Fibroblast of lung (primary cell): ENCODE measurements at regions not wholly inside any gene's neighbourhood (a gene's known extent, or its start where the extent isn't known, plus 50 kb on each side); places are given as distances from the start of the nearest gene placed in this dataset.

ENCODE experiments used
- DNase-seq, 2 donors: peaks; one replicate each; pipeline versions ENCODE4 v3.0.0 to v3.0.0-alpha.2; 2010; ENCODE audit warnings: low read depth in 2 of 2
- H2AFZ ChIP-seq: 2 replicates; pipeline ENCODE4 v1.5.1; 2012; ENCODE audit warnings: low read length, control low read depth, inconsistent platforms
- H3K27ac ChIP-seq: 2 replicates; pipeline ENCODE4 v1.5.1; 2011; ENCODE audit warnings: low read length, control low read depth; ENCODE audit not compliant: insufficient read depth
- H3K27me3 ChIP-seq: 2 replicates; pipeline ENCODE4 v1.5.1; 2011; ENCODE audit warnings: mild to moderate bottlenecking, low read length; ENCODE audit not compliant: control insufficient read depth, insufficient read depth
- H3K36me3 ChIP-seq: 2 replicates; pipeline ENCODE4 v1.5.1; 2011; ENCODE audit warnings: low read length; ENCODE audit not compliant: control insufficient read depth, insufficient read depth
- H3K4me1 ChIP-seq: 2 replicates; pipeline ENCODE4 v1.5.1; 2011; ENCODE audit warnings: low read length; ENCODE audit not compliant: control insufficient read depth, insufficient read depth; ENCODE audit errors: extremely low read depth
- H3K4me2 ChIP-seq: 2 replicates; pipeline ENCODE4 v1.5.1; 2011; ENCODE audit warnings: low read length, control low read depth; ENCODE audit not compliant: insufficient read depth; ENCODE audit errors: extremely low read depth
- H3K4me3 ChIP-seq, 4 experiments: fragments of 200-600 bp in 1 of 4; sonication (generic) in 1 of 4; replicated peaks in 1 of 4; 2 replicates each; pipeline ENCODE4 v1.5.1; 2011 to 2016; ENCODE audit warnings: low read length in 4 of 4, low read depth in 3 of 4, mild to moderate bottlenecking in 3 of 4, control low read depth in 2 of 4, inconsistent platforms in 1 of 4, mixed read lengths in 1 of 4; ENCODE audit not compliant: insufficient read depth in 1 of 4; ENCODE audit errors: control extremely low read depth in 1 of 4
- H3K79me2 ChIP-seq: 2 replicates; pipeline ENCODE4 v1.5.1; 2012; ENCODE audit warnings: mild to moderate bottlenecking, low read length, inconsistent platforms; ENCODE audit not compliant: control insufficient read depth, insufficient read depth
- H3K9ac ChIP-seq: 2 replicates; pipeline ENCODE4 v1.5.1; 2011; ENCODE audit warnings: mild to moderate bottlenecking, low read length, control low read depth; ENCODE audit not compliant: insufficient read depth
- H3K9me3 ChIP-seq: 2 replicates; pipeline ENCODE4 v1.5.1; 2012; ENCODE audit warnings: low read depth, low read length; ENCODE audit not compliant: control insufficient read depth, insufficient read depth
- H4K20me1 ChIP-seq: 2 replicates; pipeline ENCODE4 v1.5.1; 2011; ENCODE audit warnings: low read length; ENCODE audit not compliant: control insufficient read depth, insufficient read depth; ENCODE audit errors: extremely low read depth
- EZH2 ChIP-seq: IDR thresholded peaks from 2 replicates; pipeline ENCODE4 v1.5.1; 2012; ENCODE audit warnings: low read length, control low read depth, mild to moderate bottlenecking; ENCODE audit errors: missing control alignments
- TF ChIP-seq, protein P1 (sequence below), 2 donors: IDR thresholded peaks in 1 of 2; conservative IDR thresholded peaks in 1 of 2; 1 replicate in 1 of 2; 2 replicates in 1 of 2; pipeline ENCODE4 v1.5.1; 2011 to 2012; ENCODE audit warnings: low read length in 2 of 2, control low read depth in 1 of 2, inconsistent platforms in 1 of 2, low read depth in 1 of 2, mild to moderate bottlenecking in 1 of 2

DNA sequence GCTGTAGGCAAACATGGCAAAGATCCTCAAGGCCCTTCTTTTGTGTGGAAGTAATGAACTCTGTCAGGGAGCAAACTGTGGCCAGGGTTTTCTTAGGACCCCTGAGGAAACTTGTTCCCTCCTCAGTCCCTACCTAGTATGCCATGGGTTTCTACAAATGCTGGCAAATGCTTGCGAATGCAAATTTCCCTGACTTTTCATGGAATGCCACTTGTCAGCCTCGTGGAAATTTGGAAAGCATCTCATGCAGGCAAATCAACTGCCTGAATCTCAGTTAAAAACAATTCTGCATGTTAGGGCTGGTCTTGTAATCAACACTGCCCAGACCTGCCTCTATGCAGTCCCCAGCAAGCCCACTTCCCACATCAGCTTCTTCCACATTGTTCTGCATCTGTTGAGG lies 334.9 kb upstream of the AJAP1 start:
- Histone ChIP-seq H3K9ac (no peak overlapping the region), H4K20me1 (no peaks in the 10 kb centered on the region), H3K27me3 (no peaks in the 10 kb centered on the region), H3K4me3 (no peak overlapping the region), H3K4me1 (no peaks in the 10 kb centered on the region), H3K4me2 (no peak overlapping the region), H3K36me3 (no peaks in the 10 kb centered on the region), H3K9me3 (no peaks in the 10 kb centered on the region), H2AFZ (no peak overlapping the region), H3K27ac (no peak overlapping the region), H3K79me2 (no peaks in the 10 kb centered on the region)
- TF ChIP-seq, protein P1, sequence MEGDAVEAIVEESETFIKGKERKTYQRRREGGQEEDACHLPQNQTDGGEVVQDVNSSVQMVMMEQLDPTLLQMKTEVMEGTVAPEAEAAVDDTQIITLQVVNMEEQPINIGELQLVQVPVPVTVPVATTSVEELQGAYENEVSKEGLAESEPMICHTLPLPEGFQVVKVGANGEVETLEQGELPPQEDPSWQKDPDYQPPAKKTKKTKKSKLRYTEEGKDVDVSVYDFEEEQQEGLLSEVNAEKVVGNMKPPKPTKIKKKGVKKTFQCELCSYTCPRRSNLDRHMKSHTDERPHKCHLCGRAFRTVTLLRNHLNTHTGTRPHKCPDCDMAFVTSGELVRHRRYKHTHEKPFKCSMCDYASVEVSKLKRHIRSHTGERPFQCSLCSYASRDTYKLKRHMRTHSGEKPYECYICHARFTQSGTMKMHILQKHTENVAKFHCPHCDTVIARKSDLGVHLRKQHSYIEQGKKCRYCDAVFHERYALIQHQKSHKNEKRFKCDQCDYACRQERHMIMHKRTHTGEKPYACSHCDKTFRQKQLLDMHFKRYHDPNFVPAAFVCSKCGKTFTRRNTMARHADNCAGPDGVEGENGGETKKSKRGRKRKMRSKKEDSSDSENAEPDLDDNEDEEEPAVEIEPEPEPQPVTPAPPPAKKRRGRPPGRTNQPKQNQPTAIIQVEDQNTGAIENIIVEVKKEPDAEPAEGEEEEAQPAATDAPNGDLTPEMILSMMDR (conservative IDR thresholded peaks at IDR 0.05 in 1 of 2, IDR thresholded peaks at IDR 0.05 in 1 of 2; ENCODE audit: low read depth in 1 of 2, low read length in 2 of 2): no peak
- TF ChIP-seq EZH2: no peak
- DNase-seq: no peak

GRCh38 chr1:4322881-4323280 lies 331.5 kb upstream of the AJAP1 start:
- DNase-seq: no peak
- Histone ChIP-seq H3K36me3 (no peaks in the 10 kb centered on the region), H3K9ac (no peak overlapping the region), H3K4me1 (no peaks in the 10 kb centered on the region), H3K4me2 (no peak overlapping the region), H3K27me3 (no peaks in the 10 kb centered on the region), H4K20me1 (no peaks in the 10 kb centered on the region), H3K9me3 (no peaks in the 10 kb centered on the region), H3K27ac (no peak overlapping the region), H3K4me3 (no peak overlapping the region), H2AFZ (no peak overlapping the region), H3K79me2 (no peaks in the 10 kb centered on the region)
- no peak for TF ChIP-seq EZH2
- TF ChIP-seq, protein P1 (conservative IDR thresholded peaks at IDR 0.05 in 1 of 2, IDR thresholded peaks at IDR 0.05 in 1 of 2; ENCODE audit: low read depth in 1 of 2, low read length in 2 of 2): no peak

DNA sequence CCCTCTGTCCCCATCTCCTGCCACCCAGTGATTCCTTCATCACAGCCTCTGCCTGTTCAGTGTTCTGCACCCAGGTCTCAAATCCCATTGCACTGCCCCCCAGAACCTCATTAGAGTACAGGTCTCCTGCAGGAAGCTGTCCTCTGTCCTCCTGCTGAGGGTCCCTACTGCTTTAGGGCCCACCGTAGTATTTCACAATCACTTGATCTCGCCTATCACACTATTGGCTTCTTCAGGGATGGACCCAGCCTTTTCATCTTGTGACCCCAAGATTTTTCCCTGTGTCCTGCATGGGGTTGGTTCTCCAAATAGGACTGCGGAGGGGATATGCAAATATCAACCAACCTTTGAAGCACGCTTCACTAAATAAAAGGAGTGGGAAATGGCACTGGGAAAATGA lies 331.1 kb upstream of the AJAP1 start:
- no peaks in the 10 kb centered on the region for H3K4me1 ChIP-seq
- no peak for DNase-seq
- no peak overlapping the region for H3K9ac ChIP-seq
- no peak overlapping the region for H3K4me3 ChIP-seq
- H3K9me3 ChIP-seq: no peaks in the 10 kb centered on the region
- no peak overlapping the region for H2AFZ ChIP-seq
- H3K4me2 ChIP-seq: no peak overlapping the region
- no peaks in the 10 kb centered on the region for H3K27me3 ChIP-seq
- TF ChIP-seq EZH2: no peak
- TF ChIP-seq, protein P1 (conservative IDR thresholded peaks at IDR 0.05 in 1 of 2, IDR thresholded peaks at IDR 0.05 in 1 of 2; ENCODE audit: low read depth in 1 of 2, low read length in 2 of 2): no peak
- H3K27ac ChIP-seq: no peak overlapping the region
- no peaks in the 10 kb centered on the region for H3K36me3 ChIP-seq
- H3K79me2 ChIP-seq: no peaks in the 10 kb centered on the region
- no peaks in the 10 kb centered on the region for H4K20me1 ChIP-seq
